ENCODE measurements at regions not wholly inside any gene's neighbourhood (a gene's known extent, or its start where the extent isn't known, plus 50 kb on each side); places are given as distances from the start of the nearest gene placed in this dataset.

DNA sequence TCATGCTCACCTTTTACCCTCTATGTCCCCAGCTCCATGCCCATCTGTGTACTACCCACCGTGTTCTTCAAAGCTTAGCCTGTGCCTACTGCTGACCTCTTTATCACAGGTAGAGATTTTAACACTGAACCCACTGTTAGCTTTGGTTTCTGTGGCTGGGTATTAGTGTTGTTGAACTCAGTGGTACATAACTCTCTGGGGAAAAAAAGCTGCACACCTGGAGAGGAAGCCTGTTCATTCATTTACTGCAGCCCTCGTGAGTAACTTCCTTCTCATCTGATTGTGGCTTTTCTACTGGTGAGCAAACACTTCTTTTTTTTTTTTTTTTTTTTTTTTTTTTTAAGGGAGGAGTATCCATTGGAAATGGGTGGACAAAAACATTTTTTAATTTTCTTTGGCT lies 326.3 kb downstream of the CCSER2 start:
- no peak for TF ChIP-seq KLF16 (tag by site-specific recombination; IDR thresholded peaks at IDR 0.05)
- TF ChIP-seq, protein P1, sequence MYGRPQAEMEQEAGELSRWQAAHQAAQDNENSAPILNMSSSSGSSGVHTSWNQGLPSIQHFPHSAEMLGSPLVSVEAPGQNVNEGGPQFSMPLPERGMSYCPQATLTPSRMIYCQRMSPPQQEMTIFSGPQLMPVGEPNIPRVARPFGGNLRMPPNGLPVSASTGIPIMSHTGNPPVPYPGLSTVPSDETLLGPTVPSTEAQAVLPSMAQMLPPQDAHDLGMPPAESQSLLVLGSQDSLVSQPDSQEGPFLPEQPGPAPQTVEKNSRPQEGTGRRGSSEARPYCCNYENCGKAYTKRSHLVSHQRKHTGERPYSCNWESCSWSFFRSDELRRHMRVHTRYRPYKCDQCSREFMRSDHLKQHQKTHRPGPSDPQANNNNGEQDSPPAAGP (tag by site-specific recombination; IDR thresholded peaks at IDR 0.05) = no peak
- no peak for TF ChIP-seq ZNF571 (tag by site-specific recombination; IDR thresholded peaks at IDR 0.05)
- TF ChIP-seq HOXA7 (CRISPR knock-in tag; IDR thresholded peaks at IDR 0.05; ENCODE audit: borderline replicate concordance) = no peak
- no peak for TF ChIP-seq GLIS1 (tag by site-specific recombination; IDR thresholded peaks at IDR 0.05)
- TF ChIP-seq, protein P2, sequence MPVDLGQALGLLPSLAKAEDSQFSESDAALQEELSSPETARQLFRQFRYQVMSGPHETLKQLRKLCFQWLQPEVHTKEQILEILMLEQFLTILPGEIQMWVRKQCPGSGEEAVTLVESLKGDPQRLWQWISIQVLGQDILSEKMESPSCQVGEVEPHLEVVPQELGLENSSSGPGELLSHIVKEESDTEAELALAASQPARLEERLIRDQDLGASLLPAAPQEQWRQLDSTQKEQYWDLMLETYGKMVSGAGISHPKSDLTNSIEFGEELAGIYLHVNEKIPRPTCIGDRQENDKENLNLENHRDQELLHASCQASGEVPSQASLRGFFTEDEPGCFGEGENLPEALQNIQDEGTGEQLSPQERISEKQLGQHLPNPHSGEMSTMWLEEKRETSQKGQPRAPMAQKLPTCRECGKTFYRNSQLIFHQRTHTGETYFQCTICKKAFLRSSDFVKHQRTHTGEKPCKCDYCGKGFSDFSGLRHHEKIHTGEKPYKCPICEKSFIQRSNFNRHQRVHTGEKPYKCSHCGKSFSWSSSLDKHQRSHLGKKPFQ (tag by site-specific recombination; IDR thresholded peaks at IDR 0.05) = no peak
- TF ChIP-seq, protein P3, sequence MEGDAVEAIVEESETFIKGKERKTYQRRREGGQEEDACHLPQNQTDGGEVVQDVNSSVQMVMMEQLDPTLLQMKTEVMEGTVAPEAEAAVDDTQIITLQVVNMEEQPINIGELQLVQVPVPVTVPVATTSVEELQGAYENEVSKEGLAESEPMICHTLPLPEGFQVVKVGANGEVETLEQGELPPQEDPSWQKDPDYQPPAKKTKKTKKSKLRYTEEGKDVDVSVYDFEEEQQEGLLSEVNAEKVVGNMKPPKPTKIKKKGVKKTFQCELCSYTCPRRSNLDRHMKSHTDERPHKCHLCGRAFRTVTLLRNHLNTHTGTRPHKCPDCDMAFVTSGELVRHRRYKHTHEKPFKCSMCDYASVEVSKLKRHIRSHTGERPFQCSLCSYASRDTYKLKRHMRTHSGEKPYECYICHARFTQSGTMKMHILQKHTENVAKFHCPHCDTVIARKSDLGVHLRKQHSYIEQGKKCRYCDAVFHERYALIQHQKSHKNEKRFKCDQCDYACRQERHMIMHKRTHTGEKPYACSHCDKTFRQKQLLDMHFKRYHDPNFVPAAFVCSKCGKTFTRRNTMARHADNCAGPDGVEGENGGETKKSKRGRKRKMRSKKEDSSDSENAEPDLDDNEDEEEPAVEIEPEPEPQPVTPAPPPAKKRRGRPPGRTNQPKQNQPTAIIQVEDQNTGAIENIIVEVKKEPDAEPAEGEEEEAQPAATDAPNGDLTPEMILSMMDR (tag by site-specific recombination; IDR thresholded peaks at IDR 0.05) = no peak
- no peak for TF ChIP-seq KLF9 (tag by site-specific recombination; IDR thresholded peaks at IDR 0.05; ENCODE audit: low read depth)
- TF ChIP-seq ZNF529 (tag by site-specific recombination; IDR thresholded peaks at IDR 0.05; ENCODE audit: insufficient replicate concordance) = no peak
- no peak for TF ChIP-seq ZNF514 (tag by site-specific recombination; IDR thresholded peaks at IDR 0.05)
- no peak for TF ChIP-seq SP2 (tag by site-specific recombination; IDR thresholded peaks at IDR 0.05)
- TF ChIP-seq, protein P4, sequence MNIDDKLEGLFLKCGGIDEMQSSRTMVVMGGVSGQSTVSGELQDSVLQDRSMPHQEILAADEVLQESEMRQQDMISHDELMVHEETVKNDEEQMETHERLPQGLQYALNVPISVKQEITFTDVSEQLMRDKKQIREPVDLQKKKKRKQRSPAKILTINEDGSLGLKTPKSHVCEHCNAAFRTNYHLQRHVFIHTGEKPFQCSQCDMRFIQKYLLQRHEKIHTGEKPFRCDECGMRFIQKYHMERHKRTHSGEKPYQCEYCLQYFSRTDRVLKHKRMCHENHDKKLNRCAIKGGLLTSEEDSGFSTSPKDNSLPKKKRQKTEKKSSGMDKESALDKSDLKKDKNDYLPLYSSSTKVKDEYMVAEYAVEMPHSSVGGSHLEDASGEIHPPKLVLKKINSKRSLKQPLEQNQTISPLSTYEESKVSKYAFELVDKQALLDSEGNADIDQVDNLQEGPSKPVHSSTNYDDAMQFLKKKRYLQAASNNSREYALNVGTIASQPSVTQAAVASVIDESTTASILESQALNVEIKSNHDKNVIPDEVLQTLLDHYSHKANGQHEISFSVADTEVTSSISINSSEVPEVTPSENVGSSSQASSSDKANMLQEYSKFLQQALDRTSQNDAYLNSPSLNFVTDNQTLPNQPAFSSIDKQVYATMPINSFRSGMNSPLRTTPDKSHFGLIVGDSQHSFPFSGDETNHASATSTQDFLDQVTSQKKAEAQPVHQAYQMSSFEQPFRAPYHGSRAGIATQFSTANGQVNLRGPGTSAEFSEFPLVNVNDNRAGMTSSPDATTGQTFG (tag by site-specific recombination; IDR thresholded peaks at IDR 0.05; ENCODE audit: borderline replicate concordance) = no peak
- TF ChIP-seq, protein P5, sequence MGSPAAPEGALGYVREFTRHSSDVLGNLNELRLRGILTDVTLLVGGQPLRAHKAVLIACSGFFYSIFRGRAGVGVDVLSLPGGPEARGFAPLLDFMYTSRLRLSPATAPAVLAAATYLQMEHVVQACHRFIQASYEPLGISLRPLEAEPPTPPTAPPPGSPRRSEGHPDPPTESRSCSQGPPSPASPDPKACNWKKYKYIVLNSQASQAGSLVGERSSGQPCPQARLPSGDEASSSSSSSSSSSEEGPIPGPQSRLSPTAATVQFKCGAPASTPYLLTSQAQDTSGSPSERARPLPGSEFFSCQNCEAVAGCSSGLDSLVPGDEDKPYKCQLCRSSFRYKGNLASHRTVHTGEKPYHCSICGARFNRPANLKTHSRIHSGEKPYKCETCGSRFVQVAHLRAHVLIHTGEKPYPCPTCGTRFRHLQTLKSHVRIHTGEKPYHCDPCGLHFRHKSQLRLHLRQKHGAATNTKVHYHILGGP (tag by site-specific recombination; IDR thresholded peaks at IDR 0.05) = no peak
- TF ChIP-seq, protein P6, sequence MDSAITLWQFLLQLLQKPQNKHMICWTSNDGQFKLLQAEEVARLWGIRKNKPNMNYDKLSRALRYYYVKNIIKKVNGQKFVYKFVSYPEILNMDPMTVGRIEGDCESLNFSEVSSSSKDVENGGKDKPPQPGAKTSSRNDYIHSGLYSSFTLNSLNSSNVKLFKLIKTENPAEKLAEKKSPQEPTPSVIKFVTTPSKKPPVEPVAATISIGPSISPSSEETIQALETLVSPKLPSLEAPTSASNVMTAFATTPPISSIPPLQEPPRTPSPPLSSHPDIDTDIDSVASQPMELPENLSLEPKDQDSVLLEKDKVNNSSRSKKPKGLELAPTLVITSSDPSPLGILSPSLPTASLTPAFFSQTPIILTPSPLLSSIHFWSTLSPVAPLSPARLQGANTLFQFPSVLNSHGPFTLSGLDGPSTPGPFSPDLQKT (IDR thresholded peaks at IDR 0.05; ENCODE audit: borderline replicate concordance, low read depth, low read length) = no peak
